Neural progenitor cell (in vitro differentiated cells): ENCODE measurements at regions not wholly inside any gene's neighbourhood (a gene's known extent, or its start where the extent isn't known, plus 50 kb on each side); places are given as distances from the start of the nearest gene placed in this dataset.
A peak's percentile ranks its signal among the peaks of the same experiment; 100 is the strongest.

Experiments
- DNase-seq: peaks from one replicate; pipeline ENCODE4 v3.0.0-alpha.2; 2016; ENCODE audit warnings: low spot score
- H2AFZ ChIP-seq: fragments of 200-600 bp; sonication (generic); replicated peaks from 2 replicates; pipeline ENCODE4 v1.6.1; 2016; ENCODE audit warnings: antibody characterized with exemption
- H3F3A ChIP-seq: fragments of 200-600 bp; sonication (generic); 2 replicates; pipeline ENCODE4 v1.6.1; 2016; ENCODE audit warnings: antibody characterized with exemption, low read depth
- H3K27ac ChIP-seq: fragments of 200-600 bp; sonication (generic); 2 replicates; pipeline ENCODE4 v1.5.1; 2016; ENCODE audit warnings: mild to moderate bottlenecking
- H3K27me3 ChIP-seq: fragments of 200-600 bp; sonication (generic); 2 replicates; pipeline ENCODE4 v1.6.1; 2016; ENCODE audit warnings: mild to moderate bottlenecking, moderate library complexity
- H3K36me3 ChIP-seq: fragments of 200-600 bp; sonication (generic); 2 replicates; pipeline ENCODE4 v1.5.1; 2016
- H3K4me1 ChIP-seq: fragments of 200-600 bp; sonication (generic); 2 replicates; pipeline ENCODE4 v1.6.1; 2016; ENCODE audit warnings: mixed run types
- H3K4me2 ChIP-seq: fragments of 200-600 bp; sonication (generic); 2 replicates; pipeline ENCODE4 v1.6.1; 2016
- H3K4me3 ChIP-seq: fragments of 200-600 bp; sonication (generic); 2 replicates; pipeline ENCODE4 v1.5.1; 2016
- H3K79me2 ChIP-seq: fragments of 200-600 bp; sonication (generic); 2 replicates; pipeline ENCODE4 v1.6.1; 2016; ENCODE audit warnings: low read depth
- H3K9ac ChIP-seq: fragments of 200-600 bp; sonication (generic); 2 replicates; pipeline ENCODE4 v1.6.1; 2016
- H3K9me3 ChIP-seq: fragments of 200-600 bp; sonication (generic); 2 replicates; pipeline ENCODE4 v1.5.1; 2016; ENCODE audit warnings: low read depth
- H4K20me1 ChIP-seq: fragments of 200-600 bp; sonication (generic); 2 replicates; pipeline ENCODE4 v1.6.1; 2016; ENCODE audit warnings: low read depth
- H3K27ac Mint-ChIP-seq: 3 replicates; pipeline ENCODE4 v1.8.0; 2021; ENCODE audit warnings: mixed read lengths
- H3K27me3 Mint-ChIP-seq: 2 replicates; pipeline ENCODE4 v1.8.0; 2022; ENCODE audit warnings: low read depth, mild to moderate bottlenecking, inconsistent platforms, moderate library complexity, mixed read lengths; ENCODE audit not compliant: insufficient read depth
- H3K36me3 Mint-ChIP-seq: 3 replicates; pipeline ENCODE4 v1.8.0; 2021; ENCODE audit warnings: mixed read lengths
- H3K4me1 Mint-ChIP-seq: 3 replicates; pipeline ENCODE4 v1.8.0; 2021; ENCODE audit warnings: mixed read lengths
- H3K4me3 Mint-ChIP-seq: 3 replicates; pipeline ENCODE4 v1.8.0; 2021; ENCODE audit warnings: mild to moderate bottlenecking, moderate library complexity, mixed read lengths
- H3K9me3 Mint-ChIP-seq: 3 replicates; pipeline ENCODE4 v1.8.0; 2020; ENCODE audit warnings: mixed read lengths
- EZH2 ChIP-seq: fragments of 200-600 bp; sonication (generic); IDR thresholded peaks from 2 replicates; pipeline ENCODE4 v1.6.1; 2017; ENCODE audit warnings: antibody characterized with exemption, mild to moderate bottlenecking, moderate library complexity
- EZH2phosphoT487 ChIP-seq: fragments of 200-600 bp; sonication (generic); IDR thresholded peaks from 2 replicates; pipeline ENCODE4 v1.6.1; 2017; ENCODE audit warnings: antibody characterized with exemption
- TF ChIP-seq, protein P1 (sequence below): fragments of 200-600 bp; sonication (generic); IDR thresholded peaks from 2 replicates; pipeline ENCODE4 v1.5.1; 2017; ENCODE audit warnings: antibody characterized with exemption, mild to moderate bottlenecking

DNA sequence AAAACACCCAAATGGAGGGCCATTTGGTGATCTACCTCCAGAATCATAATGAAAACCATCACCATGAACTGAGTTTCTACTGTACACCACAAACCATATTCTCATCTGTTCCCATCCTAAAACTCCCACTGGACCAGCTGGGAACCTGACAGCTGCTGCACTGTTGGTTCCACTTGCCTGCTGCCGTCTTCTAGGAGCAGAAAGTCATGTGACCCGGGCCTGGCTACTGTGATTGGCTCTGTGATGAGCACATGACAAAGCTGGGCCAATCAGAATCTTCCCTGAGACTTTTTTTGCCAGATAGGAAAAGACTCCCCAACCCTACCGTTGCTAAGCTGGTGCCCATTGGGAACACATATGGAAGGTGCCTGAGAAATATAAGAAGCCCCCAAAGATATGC is 264.2 kb downstream of the MRTFB start:
- TF ChIP-seq EZH2phosphoT487 (no peak), EZH2 (no peak)
- TF ChIP-seq, protein P1, sequence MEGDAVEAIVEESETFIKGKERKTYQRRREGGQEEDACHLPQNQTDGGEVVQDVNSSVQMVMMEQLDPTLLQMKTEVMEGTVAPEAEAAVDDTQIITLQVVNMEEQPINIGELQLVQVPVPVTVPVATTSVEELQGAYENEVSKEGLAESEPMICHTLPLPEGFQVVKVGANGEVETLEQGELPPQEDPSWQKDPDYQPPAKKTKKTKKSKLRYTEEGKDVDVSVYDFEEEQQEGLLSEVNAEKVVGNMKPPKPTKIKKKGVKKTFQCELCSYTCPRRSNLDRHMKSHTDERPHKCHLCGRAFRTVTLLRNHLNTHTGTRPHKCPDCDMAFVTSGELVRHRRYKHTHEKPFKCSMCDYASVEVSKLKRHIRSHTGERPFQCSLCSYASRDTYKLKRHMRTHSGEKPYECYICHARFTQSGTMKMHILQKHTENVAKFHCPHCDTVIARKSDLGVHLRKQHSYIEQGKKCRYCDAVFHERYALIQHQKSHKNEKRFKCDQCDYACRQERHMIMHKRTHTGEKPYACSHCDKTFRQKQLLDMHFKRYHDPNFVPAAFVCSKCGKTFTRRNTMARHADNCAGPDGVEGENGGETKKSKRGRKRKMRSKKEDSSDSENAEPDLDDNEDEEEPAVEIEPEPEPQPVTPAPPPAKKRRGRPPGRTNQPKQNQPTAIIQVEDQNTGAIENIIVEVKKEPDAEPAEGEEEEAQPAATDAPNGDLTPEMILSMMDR, result no peak
- no peak overlapping the region for H3K9ac ChIP-seq
- H3K4me1 ChIP-seq, result no peaks in the 10 kb centered on the region
- H3K27me3 ChIP-seq, result no peaks in the 10 kb centered on the region
- Mint-ChIP-seq H3K27ac (no peak overlapping the region), H3K4me3 (no peak overlapping the region), H3K4me1 (peaks cover 12% of the 10 kb centered on the region), H3K9me3 (no peaks in the 10 kb centered on the region), H3K27me3 (peaks cover 10% of the 10 kb centered on the region), H3K36me3 (no peaks in the 10 kb centered on the region)
- DNase-seq, result no peak
- H3K79me2 ChIP-seq, result no peaks in the 10 kb centered on the region
- no peak overlapping the region for H2AFZ ChIP-seq
- no peak overlapping the region for H3K4me2 ChIP-seq
- H3K36me3 ChIP-seq, result no peaks in the 10 kb centered on the region
- H3F3A ChIP-seq, result no peaks in the 10 kb centered on the region
- no peak overlapping the region for H3K27ac ChIP-seq
- H3K9me3 ChIP-seq, result no peaks in the 10 kb centered on the region
- H3K4me3 ChIP-seq, result no peak overlapping the region
- H4K20me1 ChIP-seq, result no peaks in the 10 kb centered on the region

DNA sequence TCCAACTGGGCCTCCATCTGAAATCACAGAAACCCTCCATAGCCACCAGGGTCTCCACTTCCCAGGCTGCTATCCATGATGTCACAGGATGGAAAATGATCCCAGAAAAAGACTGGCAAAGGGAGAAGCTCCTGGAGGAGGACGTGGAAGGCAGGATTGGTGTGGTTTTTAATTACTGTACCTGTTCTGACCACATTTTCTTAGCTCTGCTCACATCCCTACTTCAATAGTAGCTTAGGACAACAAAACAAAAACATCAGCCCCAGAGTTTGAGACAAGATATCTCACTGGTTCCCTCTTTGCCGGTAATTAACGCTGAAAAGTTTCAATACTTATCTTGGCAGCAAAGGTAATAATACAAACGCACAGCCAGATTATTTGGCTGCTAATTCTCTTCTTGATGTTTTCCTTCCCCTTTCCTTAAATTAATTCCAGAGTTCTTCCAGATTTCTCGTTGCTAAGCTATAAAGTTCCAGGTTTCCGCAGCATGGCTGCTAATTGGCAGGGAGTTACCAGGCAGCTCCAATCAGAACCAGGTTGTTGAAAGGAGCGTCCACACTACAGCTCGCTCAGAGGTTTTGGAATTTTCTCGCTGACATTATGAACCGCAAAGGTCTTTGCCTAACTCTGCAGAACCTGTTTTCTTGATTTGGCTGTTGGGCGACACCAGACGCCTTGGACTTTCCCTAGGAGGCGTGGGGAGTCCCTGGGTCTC is 263.4 kb downstream of the MRTFB start:
- H3K9me3 Mint-ChIP-seq, result no peaks in the 10 kb centered on the region
- Histone ChIP-seq H3K4me1 (no peaks in the 10 kb centered on the region), H3K9me3 (no peaks in the 10 kb centered on the region), H2AFZ (no peak overlapping the region), H3K4me3 (no peak overlapping the region), H3K9ac (no peak overlapping the region), H3K27ac (no peak overlapping the region), H4K20me1 (no peaks in the 10 kb centered on the region), H3K27me3 (no peaks in the 10 kb centered on the region), H3F3A (no peaks in the 10 kb centered on the region), H3K79me2 (no peaks in the 10 kb centered on the region), H3K4me2 (no peak overlapping the region), H3K36me3 (no peaks in the 10 kb centered on the region)
- H3K4me3 Mint-ChIP-seq, result no peak overlapping the region
- no peaks in the 10 kb centered on the region for H3K36me3 Mint-ChIP-seq
- peaks cover 10% of the 10 kb centered on the region for H3K27me3 Mint-ChIP-seq
- H3K27ac Mint-ChIP-seq, result peak overlapping the region; percentile 84
- no peak for DNase-seq
- TF ChIP-seq EZH2phosphoT487 (no peak), EZH2 (no peak)
- TF ChIP-seq, protein P1, result no peak
- H3K4me1 Mint-ChIP-seq, result peaks cover 12% of the 10 kb centered on the region

DNA sequence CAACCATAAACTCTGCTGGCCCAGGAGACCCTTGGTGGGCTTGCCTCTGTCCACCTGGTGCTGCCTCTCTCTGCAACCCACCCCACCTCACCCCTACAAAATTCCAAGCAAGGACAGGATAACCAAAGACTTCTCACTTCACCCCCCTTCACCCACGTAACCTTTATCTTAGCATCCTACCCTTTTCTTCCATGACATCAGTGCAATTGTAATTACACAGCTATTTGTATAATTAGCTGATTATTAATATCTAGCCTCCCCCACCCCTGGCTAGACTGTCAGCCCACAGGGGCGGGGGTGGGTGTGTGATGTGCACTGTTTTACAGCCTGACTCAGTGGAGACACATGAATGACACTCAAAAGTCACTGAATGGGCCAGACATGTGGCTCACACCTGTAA is 262.2 kb downstream of the MRTFB start:
- Histone ChIP-seq H3K27ac (no peak overlapping the region), H3K9ac (no peak overlapping the region), H3K79me2 (no peaks in the 10 kb centered on the region), H3K4me1 (no peaks in the 10 kb centered on the region), H3K4me3 (no peak overlapping the region), H3K27me3 (no peaks in the 10 kb centered on the region), H3K36me3 (no peaks in the 10 kb centered on the region), H3K9me3 (peaks cover 1% of the 10 kb centered on the region), H3F3A (no peaks in the 10 kb centered on the region), H2AFZ (no peak overlapping the region), H4K20me1 (no peaks in the 10 kb centered on the region), H3K4me2 (no peak overlapping the region)
- peaks cover 2% of the 10 kb centered on the region for H3K36me3 Mint-ChIP-seq
- TF ChIP-seq EZH2, result no peak
- TF ChIP-seq, protein P1, result no peak
- peaks cover 13% of the 10 kb centered on the region for H3K27me3 Mint-ChIP-seq
- H3K4me3 Mint-ChIP-seq, result no peak overlapping the region
- H3K27ac Mint-ChIP-seq, result no peak overlapping the region
- no peak for DNase-seq
- H3K9me3 Mint-ChIP-seq, result peaks cover 2% of the 10 kb centered on the region
- H3K4me1 Mint-ChIP-seq, result peaks cover 12% of the 10 kb centered on the region
